NCI-H1436 (cell line): ENCODE measurements at regions not wholly inside any gene's neighbourhood (a gene's known extent, or its start where the extent isn't known, plus 50 kb on each side); places are given as distances from the start of the nearest gene placed in this dataset.
"Not testable (repeated sequence)": the region's sequence is repeated elsewhere in the genome, so short reads cannot be mapped to it uniquely, and the experiment has no call there.

ENCODE experiments used
- DNase-seq: peaks from one replicate; lab custom pipeline; 2025; lab: John Stamatoyannopoulos, UW

DNA sequence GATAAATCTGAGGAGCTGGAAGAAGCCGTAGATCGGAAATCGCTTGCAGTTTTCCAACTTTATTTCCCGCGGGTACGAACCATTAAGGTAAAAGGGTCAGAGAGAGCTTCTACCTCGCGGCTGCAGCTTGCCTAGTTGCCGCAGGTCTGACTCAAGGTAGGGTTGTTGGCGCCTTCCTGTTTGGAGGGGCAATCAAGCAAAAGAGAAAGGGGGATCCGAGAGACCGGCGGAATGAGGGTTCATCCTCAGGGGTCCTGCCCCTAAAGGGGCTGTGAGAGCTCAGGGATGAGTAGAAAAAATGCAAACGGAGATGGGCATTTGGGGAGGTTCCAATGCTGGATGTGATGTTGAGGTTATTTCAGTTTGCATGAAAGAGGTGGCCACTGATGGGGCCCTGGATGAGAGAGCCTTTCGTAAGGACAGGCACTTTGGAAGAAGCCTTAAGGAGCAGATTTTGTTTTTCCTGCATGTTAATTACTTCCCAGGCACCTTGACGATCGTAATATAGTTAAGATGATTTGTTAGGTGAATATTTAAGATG, 265.4 kb downstream of the CGGBP1 start:
- DNase-seq, result no peak

DNA sequence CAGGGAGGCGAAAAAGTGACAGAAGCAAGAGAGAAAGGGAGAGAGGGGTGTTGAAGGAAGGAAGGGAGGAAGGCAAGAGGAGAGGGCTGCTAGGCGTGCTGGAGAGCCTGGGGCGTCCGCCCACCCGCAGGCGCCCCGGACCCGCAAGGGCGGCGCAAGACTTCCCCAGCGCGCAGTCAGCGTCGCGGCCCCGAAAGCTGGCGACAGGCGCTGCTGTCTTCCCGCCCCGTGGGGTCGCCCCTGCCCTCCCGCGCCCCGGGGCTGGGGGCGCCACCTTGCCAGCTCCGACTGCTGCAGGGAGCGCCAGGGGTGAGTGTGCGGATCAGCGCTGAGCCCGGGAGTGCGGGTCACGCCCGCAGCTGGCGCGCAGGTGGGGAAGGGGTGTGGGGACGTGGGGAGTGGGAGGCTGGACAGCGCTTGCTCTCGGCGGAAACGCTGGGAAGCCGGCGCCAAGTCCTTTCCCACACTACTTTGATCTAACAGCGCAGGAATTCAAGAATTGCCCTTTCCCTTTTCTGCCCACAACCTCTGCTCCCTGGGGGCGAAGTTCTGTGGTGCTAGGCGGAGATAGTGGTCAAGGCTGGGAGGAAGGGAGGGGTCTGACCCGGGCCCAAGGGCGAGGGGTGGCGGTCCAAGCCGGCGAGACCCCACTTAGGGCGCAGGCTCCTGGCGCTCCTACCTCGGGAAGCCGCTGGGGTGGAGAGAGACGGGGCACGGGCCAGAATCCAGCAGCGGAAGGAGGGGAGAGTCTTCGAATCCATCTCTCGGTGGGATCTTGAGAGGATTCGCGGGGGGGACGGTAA, 266.1 kb downstream of the CGGBP1 start, which contains the start of gene HTR1F:
HTR1F (plus strand) TSS at position 173 of the 803 bp plus-strand sequence.
- no peak for DNase-seq

- no peak for DNase-seq
Measured at GRCh38 chr3:87792198-87792533, 266.6 kb downstream of the CGGBP1 start.

- no peak for DNase-seq
Measured at GRCh38 chr3:87791248-87792027, 267.4 kb downstream of the CGGBP1 start.

GRCh38 chr3:87789049-87789448, 269.8 kb downstream of the CGGBP1 start:
- not testable (repeated sequence) for DNase-seq

DNA sequence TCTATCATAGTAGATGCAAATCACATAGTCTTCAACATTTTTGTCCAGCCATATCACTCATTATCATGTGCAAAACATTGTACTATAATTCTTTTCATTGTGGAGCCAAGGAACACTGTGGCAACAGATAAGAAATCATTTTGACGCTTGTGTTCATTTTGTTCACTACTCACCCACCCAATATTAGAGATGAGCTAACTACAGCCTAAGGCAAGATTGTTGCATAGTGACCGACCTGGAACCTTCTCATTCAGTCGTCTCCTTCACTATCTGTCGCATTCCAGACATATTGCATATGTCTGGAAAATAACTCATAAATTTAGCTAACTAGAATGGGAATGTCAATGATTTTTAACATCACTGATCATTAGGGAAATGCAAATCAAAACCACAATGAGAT, 270.3 kb downstream of the CGGBP1 start:
- no peak for DNase-seq

- no peak for DNase-seq
Measured at GRCh38 chr3:87780811-87781210, 278.0 kb downstream of the CGGBP1 start.

- DNase-seq, result no peak
Measured at GRCh38 chr3:87778876-87779275, 279.9 kb downstream of the CGGBP1 start.

GRCh38 chr3:87771337-87772192, 287.2 kb downstream of the CGGBP1 start:
- no peak for DNase-seq

DNA sequence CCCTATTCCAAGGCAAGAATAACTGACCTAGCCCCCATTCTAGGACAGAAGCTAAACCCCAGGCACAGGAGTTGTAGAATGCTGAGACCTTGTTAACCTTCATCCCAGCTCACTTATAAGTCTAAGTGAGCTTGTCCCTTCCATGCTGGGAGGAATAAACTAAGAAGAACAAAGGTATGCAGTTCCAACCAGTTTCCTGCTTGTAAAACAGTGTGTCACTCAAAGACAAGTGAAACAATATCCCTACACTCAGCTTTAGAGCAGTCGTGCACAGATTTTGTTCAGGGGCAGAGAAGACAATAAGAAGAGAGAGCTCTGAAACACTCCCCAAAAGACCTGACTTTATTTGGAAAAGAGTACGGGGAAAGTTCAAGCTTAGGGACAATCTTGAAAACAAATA, 292.1 kb downstream of the CGGBP1 start:
- no peak for DNase-seq

DNA sequence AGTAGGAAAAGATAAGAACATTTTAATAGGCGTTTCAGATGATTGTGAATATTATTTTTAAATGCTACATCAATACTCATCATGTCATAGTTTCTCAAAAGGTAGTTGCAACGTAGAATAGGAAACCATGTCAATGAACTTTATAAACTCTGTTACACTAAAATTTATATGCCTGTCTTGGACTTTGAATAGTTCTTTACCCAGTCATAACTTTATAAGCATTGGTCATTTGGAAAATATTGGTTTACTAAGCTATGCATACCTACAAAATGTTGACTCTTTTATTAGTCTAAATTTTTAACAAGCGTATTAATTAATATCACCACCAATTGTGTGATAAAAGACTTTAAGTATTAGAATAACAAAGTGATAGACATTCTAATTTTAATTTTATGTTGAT, 293.5 kb downstream of the CGGBP1 start:
- DNase-seq, result no peak

DNA sequence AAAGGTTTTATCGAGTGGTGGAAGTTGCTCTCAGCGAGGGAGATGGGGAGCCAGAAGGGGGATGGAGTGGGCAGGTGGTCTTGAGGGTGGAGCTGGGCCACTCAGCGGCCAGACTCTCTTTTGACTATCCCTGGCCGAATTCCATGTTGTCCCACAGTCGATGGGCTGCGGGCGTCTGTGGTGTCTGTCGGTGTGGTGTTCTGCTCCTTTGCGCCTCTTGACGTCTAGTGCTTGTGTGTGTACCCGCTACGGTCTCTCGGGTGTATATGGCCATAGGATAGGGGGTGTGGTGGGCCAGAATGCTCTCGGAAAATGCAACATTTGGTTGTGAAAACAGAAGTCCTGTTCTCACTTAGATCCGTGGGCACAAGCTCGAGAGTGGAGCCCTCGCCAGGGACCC, 297.0 kb downstream of the CGGBP1 start:
- no peak for DNase-seq

- no peak for DNase-seq
Measured at GRCh38 chr3:87761341-87761740, 297.5 kb downstream of the CGGBP1 start.

DNA sequence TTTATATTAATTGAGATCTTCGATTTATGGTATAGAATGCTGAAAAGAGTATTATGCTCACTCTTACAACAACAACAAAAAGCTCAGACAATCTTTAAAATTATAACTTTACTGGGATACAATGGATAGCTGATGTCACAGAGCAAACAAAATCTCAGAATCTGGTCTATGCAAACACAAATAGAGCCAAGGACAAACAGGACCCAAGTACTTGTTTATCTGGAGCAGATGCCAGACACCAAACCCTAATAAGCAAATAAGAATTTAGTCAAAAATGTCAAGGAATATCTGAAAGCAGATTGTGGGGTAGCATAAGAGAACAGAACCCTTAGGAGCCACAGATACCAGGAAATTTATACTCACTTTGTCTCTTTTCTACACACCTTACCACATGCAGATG, 302.2 kb downstream of the CGGBP1 start:
- DNase-seq, result no peak

GRCh38 chr3:87755852-87756251, 303.0 kb downstream of the CGGBP1 start:
- DNase-seq, result no peak

DNA sequence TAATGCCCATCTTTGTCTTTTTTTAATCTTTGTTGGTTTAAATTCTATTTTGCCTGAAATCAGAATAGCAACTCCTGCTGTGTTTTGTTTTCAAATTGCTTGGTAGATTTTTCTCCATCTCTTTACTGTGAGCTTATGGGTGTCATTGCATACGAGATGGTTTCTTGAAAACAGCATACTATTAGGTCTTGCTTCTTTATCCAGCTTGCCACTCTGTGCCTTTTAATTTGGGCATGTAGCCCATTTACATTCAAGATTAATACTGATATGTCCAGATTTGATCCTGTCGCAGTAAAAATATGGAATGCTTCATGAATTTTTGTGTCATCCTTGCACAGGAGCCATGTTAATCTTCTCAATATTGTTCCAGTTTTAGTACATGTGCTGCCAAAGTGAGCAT, 316.6 kb downstream of the CGGBP1 start:
- DNase-seq, result no peak

GRCh38 chr3:87740894-87741293, 317.9 kb downstream of the CGGBP1 start:
- DNase-seq, result not testable (repeated sequence)

DNA sequence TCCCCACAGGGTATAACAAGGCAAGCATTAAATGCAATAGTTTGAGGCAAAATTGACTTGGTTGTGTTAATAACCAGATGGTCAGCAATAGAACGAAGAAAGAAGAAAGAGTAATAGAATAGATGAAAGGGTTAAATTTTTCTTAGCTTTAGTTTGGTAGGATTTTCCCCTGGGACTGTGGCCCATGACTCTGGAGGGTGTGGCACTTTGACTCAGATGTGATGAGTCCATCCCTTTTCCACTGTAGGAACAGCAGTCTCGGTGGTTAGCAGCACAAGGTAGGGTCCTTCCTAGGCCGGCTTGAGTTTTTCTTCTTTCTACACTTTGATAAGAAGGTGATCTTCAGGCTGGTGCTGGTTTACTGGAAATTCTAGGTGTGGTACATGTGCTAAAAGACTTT, 321.0 kb downstream of the CGGBP1 start:
- not testable (repeated sequence) for DNase-seq

DNA sequence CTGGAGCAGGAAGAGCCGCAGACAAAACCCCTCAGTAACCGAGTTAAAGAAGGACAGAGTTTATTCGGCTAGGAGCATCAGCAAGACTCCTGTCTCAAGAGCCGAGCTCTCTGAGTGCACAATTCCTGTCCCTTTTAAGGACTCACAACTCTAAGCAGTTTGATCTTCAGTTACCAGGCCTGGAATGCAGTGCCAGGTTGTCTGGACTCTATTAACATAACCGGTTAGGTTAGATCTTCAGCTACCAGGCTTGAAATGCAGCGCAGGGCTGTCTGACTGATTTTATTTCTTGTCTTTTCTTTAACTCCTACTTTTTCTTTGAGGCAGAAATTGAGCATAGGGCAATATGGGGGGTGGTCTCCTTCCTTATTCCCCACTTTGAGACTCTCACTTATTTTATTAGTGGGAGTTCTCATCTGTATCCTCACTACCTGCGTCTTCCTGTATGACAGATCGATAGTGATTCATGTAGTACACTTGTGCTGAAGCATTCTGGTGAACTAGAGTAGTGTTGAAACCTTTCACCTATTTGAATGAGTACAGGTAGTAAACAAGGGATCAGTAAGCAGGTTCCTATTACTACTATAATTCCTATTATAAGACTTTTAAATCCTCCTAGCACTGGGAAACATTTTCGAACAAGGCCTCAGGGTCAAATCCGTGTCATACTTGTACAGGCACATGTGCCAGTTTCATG, 325.0 kb downstream of the CGGBP1 start:
- DNase-seq, result no peak

- DNase-seq, result no peak
Measured at GRCh38 chr3:87732294-87732693, 326.5 kb downstream of the CGGBP1 start.

DNA sequence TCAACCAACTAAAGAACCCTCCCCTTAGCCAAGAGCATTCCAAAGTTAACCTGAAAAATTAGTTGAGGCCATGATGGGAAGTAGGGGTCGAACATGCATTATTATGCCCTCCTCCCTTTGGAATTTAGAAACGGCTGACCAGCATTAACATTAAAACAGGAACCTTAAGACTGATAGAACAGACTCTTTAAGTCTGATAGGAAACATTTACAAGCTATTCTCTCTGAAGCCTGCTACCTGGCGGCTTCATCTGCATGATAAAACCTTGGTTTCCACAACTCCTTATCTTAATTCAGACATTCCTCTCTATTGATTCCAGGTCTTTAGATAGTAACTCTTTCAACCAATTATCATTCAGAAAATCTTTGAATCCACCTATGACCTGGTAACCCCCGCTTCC, 331.0 kb downstream of the CGGBP1 start:
- no peak for DNase-seq

DNA sequence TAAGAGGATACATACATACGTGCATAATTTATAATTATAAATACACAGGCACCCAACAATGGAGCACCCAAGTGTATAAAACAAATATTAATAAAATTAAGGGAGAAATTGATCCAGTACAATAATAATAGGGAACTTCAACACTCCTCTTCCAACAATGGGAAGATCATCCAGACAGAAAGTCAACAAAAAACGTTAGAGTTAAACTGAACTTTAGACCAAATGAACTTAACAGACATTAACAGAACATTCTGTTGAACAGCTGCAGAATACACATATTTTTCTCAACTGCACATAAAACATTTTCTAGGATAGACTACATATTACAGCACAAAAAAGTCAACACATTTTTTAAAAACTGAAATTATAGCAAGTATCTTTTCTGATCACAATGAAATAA, 339.7 kb downstream of the CGGBP1 start:
- no peak for DNase-seq
